GM23338 (cell line): ENCODE measurements at regions not wholly inside any gene's neighbourhood (a gene's known extent, or its start where the extent isn't known, plus 50 kb on each side); places are given as distances from the start of the nearest gene placed in this dataset.

Experiments
- ATAC-seq: fragments of 200-7000 bp; cut with Tn5 transposase; 3 replicates; pipeline ENCODE4 v1.9.1; 2020
- DNase-seq: peaks from one replicate; pipeline ENCODE4 v3.0.0-alpha.2; 2015; ENCODE audit warnings: low spot score
- H2AFZ ChIP-seq: fragments of 200-600 bp; sonication (generic); 2 replicates; pipeline ENCODE4 v1.8.0; 2016; ENCODE audit warnings: antibody characterized with exemption, mild to moderate bottlenecking, moderate library complexity
- H3F3A ChIP-seq: fragments of 200-600 bp; sonication (generic); replicated peaks from 2 replicates; pipeline ENCODE4 v1.8.0; 2017; ENCODE audit warnings: antibody characterized with exemption, mixed run types, low read depth
- H3K27ac ChIP-seq: fragments of 200-600 bp; sonication (generic); 2 replicates; pipeline ENCODE4 v1.6.1; 2016; ENCODE audit warnings: low read depth
- H3K27me3 ChIP-seq: fragments of 200-600 bp; sonication (generic); 2 replicates; pipeline ENCODE4 v1.8.0; 2016; ENCODE audit warnings: mild to moderate bottlenecking, mixed run types, moderate library complexity; ENCODE audit not compliant: insufficient read depth
- H3K36me3 ChIP-seq: fragments of 200-600 bp; sonication (generic); 2 replicates; pipeline ENCODE4 v1.8.0; 2016; ENCODE audit warnings: mild to moderate bottlenecking; ENCODE audit not compliant: insufficient read depth
- H3K4me1 ChIP-seq: fragments of 200-600 bp; sonication (generic); 2 replicates; pipeline ENCODE4 v1.8.0; 2016; ENCODE audit warnings: mild to moderate bottlenecking, moderate library complexity; ENCODE audit not compliant: insufficient read depth
- H3K4me2 ChIP-seq: fragments of 200-600 bp; sonication (generic); 2 replicates; pipeline ENCODE4 v1.7.1; 2017; ENCODE audit warnings: mixed run types
- H3K4me3 ChIP-seq: fragments of 200-600 bp; sonication (generic); 2 replicates; pipeline ENCODE4 v1.6.1; 2016; ENCODE audit warnings: mixed run types
- H3K79me2 ChIP-seq: fragments of 200-600 bp; sonication (generic); replicated peaks from 2 replicates; pipeline ENCODE4 v1.8.0; 2017; ENCODE audit warnings: mild to moderate bottlenecking; ENCODE audit not compliant: insufficient read depth
- H3K9me2 ChIP-seq: fragments of 200-600 bp; sonication (generic); 2 replicates; pipeline ENCODE4 v1.8.0; 2017; ENCODE audit not compliant: insufficient read depth
- H4K20me1 ChIP-seq: fragments of 200-600 bp; sonication (generic); replicated peaks from 2 replicates; pipeline ENCODE4 v1.8.0; 2017; ENCODE audit warnings: mild to moderate bottlenecking; ENCODE audit not compliant: insufficient read depth
- H3K27ac Mint-ChIP-seq: 2 replicates; pipeline ENCODE4 v1.8.0; 2020; ENCODE audit warnings: inconsistent platforms, mild to moderate bottlenecking, moderate library complexity, mixed read lengths
- H3K27me3 Mint-ChIP-seq: 3 replicates; pipeline ENCODE4 v1.8.0; 2022; ENCODE audit warnings: low read depth, mild to moderate bottlenecking, moderate library complexity, mixed read lengths, inconsistent platforms; ENCODE audit not compliant: insufficient read depth, poor library complexity
- H3K36me3 Mint-ChIP-seq: 3 replicates; pipeline ENCODE4 v1.8.0; 2021; ENCODE audit warnings: low read depth, mild to moderate bottlenecking, inconsistent platforms, moderate library complexity, mixed read lengths
- H3K4me1 Mint-ChIP-seq: 3 replicates; pipeline ENCODE4 v1.8.0; 2020; ENCODE audit warnings: mild to moderate bottlenecking, inconsistent platforms, mixed read lengths
- H3K4me3 Mint-ChIP-seq: 3 replicates; pipeline ENCODE4 v1.8.0; 2021; ENCODE audit warnings: moderate library complexity, mild to moderate bottlenecking, inconsistent platforms, mixed read lengths
- H3K9me3 Mint-ChIP-seq: 3 replicates; pipeline ENCODE4 v1.8.0; 2020; ENCODE audit warnings: moderate library complexity, mild to moderate bottlenecking, inconsistent platforms, mixed read lengths
- CREB1 ChIP-seq: fragments of 250-450 bp; sonication (Bioruptor Pico); IDR thresholded peaks from 2 replicates; pipeline ENCODE4 v1.5.0; 2020; ENCODE audit warnings: low read depth, mild to moderate bottlenecking, moderate library complexity
- EZH2 ChIP-seq: fragments of 200-600 bp; sonication (generic); IDR thresholded peaks from one replicate; pipeline ENCODE4 v1.8.0; 2017; ENCODE audit warnings: antibody characterized with exemption, mild to moderate bottlenecking, low read depth; ENCODE audit not compliant: unreplicated experiment
- EZH2phosphoT487 ChIP-seq: fragments of 200-600 bp; sonication (generic); IDR thresholded peaks from one replicate; pipeline ENCODE4 v1.8.1; 2018; ENCODE audit warnings: antibody characterized with exemption; ENCODE audit not compliant: unreplicated experiment
- JUNB ChIP-seq: IDR thresholded peaks from one replicate; pipeline ENCODE4 v1.6.1; 2016; ENCODE audit warnings: antibody characterized with exemption; ENCODE audit not compliant: unreplicated experiment
- POLR2AphosphoS5 ChIP-seq: IDR thresholded peaks from 2 replicates; pipeline ENCODE4 v1.6.1; 2016; ENCODE audit warnings: antibody characterized with exemption, low read depth
- ZNF114 ChIP-seq: fragments of 250-450 bp; sonication (Bioruptor Pico); IDR thresholded peaks from 2 replicates; pipeline ENCODE4 v1.5.0; 2020; ENCODE audit warnings: mild to moderate bottlenecking, moderate library complexity
- TF ChIP-seq, protein P1 (sequence below): IDR thresholded peaks from one replicate; pipeline ENCODE4 v1.6.1; 2018; ENCODE audit warnings: antibody characterized with exemption; ENCODE audit not compliant: unreplicated experiment
- TF ChIP-seq, protein P2 (sequence below), 2 experiments: fragments of 200-600 bp in 1 of 2; sonication (generic) in 1 of 2; conservative IDR thresholded peaks; 2 replicates each; pipeline versions ENCODE4 v1.5.1 to v1.6.1; 2016 to 2017; ENCODE audit warnings: antibody characterized with exemption in 2 of 2, low read depth in 2 of 2, mild to moderate bottlenecking in 2 of 2, moderate library complexity in 1 of 2
- TF ChIP-seq, protein P3 (sequence below): IDR thresholded peaks from 2 replicates; pipeline ENCODE4 v1.6.1; 2016; ENCODE audit warnings: antibody characterized with exemption
- TF ChIP-seq, protein P4 (sequence below): fragments of 250-450 bp; sonication (Bioruptor Pico); IDR thresholded peaks from 2 replicates; pipeline ENCODE4 v1.5.0; 2020; ENCODE audit warnings: mild to moderate bottlenecking, moderate library complexity

DNA sequence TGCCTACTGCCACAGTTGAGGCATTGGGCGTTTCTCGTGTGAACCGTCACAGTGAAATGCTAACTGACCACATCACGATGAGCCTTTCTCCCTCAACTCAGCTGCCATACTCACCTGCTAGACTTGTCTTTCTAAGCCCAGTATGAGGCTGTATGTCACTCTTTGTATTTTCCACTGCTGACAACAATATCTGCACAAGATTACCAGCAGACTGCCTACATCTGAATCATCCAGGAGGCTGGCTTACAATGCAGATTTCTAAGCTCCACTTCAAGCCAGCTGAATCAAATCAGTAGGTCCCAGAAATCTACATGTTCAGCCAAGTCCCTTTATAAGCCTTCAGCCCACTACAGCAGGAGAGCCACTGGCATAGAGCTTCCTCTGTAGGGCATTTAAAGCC, 355.0 kb upstream of the DUSP10 start:
- H3F3A ChIP-seq, result no peaks in the 10 kb centered on the region
- peaks cover 24% of the 10 kb centered on the region for H3K4me1 ChIP-seq
- no peaks in the 10 kb centered on the region for H3K79me2 ChIP-seq
- peaks cover 21% of the 10 kb centered on the region; the same call in 2 of the 3 replicates for H3K4me1 Mint-ChIP-seq
- TF ChIP-seq, protein P1, sequence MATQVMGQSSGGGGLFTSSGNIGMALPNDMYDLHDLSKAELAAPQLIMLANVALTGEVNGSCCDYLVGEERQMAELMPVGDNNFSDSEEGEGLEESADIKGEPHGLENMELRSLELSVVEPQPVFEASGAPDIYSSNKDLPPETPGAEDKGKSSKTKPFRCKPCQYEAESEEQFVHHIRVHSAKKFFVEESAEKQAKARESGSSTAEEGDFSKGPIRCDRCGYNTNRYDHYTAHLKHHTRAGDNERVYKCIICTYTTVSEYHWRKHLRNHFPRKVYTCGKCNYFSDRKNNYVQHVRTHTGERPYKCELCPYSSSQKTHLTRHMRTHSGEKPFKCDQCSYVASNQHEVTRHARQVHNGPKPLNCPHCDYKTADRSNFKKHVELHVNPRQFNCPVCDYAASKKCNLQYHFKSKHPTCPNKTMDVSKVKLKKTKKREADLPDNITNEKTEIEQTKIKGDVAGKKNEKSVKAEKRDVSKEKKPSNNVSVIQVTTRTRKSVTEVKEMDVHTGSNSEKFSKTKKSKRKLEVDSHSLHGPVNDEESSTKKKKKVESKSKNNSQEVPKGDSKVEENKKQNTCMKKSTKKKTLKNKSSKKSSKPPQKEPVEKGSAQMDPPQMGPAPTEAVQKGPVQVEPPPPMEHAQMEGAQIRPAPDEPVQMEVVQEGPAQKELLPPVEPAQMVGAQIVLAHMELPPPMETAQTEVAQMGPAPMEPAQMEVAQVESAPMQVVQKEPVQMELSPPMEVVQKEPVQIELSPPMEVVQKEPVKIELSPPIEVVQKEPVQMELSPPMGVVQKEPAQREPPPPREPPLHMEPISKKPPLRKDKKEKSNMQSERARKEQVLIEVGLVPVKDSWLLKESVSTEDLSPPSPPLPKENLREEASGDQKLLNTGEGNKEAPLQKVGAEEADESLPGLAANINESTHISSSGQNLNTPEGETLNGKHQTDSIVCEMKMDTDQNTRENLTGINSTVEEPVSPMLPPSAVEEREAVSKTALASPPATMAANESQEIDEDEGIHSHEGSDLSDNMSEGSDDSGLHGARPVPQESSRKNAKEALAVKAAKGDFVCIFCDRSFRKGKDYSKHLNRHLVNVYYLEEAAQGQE, result no peak
- no peak for TF ChIP-seq EZH2phosphoT487
- no peak overlapping the region for H3K4me3 Mint-ChIP-seq
- no peaks in the 10 kb centered on the region for H4K20me1 ChIP-seq
- H3K27ac Mint-ChIP-seq, result no peak overlapping the region
- no peaks in the 10 kb centered on the region for H3K36me3 ChIP-seq
- DNase-seq, result no peak
- H3K4me2 ChIP-seq, result no peak overlapping the region
- no peak overlapping the region for H2AFZ ChIP-seq
- H3K9me2 ChIP-seq, result 0 out of 2 replicates have a peak, but pooled peaks cover 14% of the 10 kb centered on the region
- H3K27me3 Mint-ChIP-seq, result peaks cover 4% of the 10 kb centered on the region
- no peak for ATAC-seq
- no peak overlapping the region for H3K27ac ChIP-seq
- no peaks in the 10 kb centered on the region for H3K36me3 Mint-ChIP-seq
- no peaks in the 10 kb centered on the region for H3K9me3 Mint-ChIP-seq
- no peaks in the 10 kb centered on the region for H3K27me3 ChIP-seq
- H3K4me3 ChIP-seq, result no peak overlapping the region

DNA sequence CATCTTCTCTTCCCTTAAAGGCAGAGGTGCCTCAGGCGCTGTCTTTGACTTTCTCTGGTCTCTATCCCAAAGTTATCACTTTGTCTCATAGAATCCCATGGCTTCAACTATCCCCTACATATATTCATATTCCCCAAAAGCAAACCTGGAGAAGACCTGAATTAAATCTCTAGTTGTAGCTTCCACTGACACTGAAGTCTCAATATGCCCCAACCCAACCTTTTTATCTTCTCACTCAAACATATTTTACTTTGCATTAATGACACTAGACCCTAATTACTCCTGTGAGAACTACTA, 354.5 kb upstream of the DUSP10 start:
- Histone ChIP-seq H3K4me3 (no peak overlapping the region), H2AFZ (no peak overlapping the region), H3K9me2 (0 out of 2 replicates have a peak, but pooled peaks cover 13% of the 10 kb centered on the region), H3K4me2 (no peak overlapping the region), H3K27me3 (no peaks in the 10 kb centered on the region), H4K20me1 (no peaks in the 10 kb centered on the region), H3K4me1 (peaks cover 24% of the 10 kb centered on the region), H3K36me3 (no peaks in the 10 kb centered on the region), H3F3A (no peaks in the 10 kb centered on the region), H3K79me2 (no peaks in the 10 kb centered on the region), H3K27ac (no peak overlapping the region)
- H3K4me3 Mint-ChIP-seq, result no peak overlapping the region
- H3K36me3 Mint-ChIP-seq, result no peaks in the 10 kb centered on the region
- peaks cover 21% of the 10 kb centered on the region; the same call in 2 of the 3 replicates for H3K4me1 Mint-ChIP-seq
- ATAC-seq, result no peak
- H3K27ac Mint-ChIP-seq, result no peak overlapping the region
- H3K9me3 Mint-ChIP-seq, result no peaks in the 10 kb centered on the region
- no peak for DNase-seq
- H3K27me3 Mint-ChIP-seq, result peaks cover 4% of the 10 kb centered on the region
- TF ChIP-seq POLR2AphosphoS5 (no peak), EZH2phosphoT487 (no peak), ZNF114 (CRISPR knock-in tag) (no peak), EZH2 (no peak), JUNB (no peak), CREB1 (CRISPR knock-in tag) (no peak)
- TF ChIP-seq, protein P2, sequence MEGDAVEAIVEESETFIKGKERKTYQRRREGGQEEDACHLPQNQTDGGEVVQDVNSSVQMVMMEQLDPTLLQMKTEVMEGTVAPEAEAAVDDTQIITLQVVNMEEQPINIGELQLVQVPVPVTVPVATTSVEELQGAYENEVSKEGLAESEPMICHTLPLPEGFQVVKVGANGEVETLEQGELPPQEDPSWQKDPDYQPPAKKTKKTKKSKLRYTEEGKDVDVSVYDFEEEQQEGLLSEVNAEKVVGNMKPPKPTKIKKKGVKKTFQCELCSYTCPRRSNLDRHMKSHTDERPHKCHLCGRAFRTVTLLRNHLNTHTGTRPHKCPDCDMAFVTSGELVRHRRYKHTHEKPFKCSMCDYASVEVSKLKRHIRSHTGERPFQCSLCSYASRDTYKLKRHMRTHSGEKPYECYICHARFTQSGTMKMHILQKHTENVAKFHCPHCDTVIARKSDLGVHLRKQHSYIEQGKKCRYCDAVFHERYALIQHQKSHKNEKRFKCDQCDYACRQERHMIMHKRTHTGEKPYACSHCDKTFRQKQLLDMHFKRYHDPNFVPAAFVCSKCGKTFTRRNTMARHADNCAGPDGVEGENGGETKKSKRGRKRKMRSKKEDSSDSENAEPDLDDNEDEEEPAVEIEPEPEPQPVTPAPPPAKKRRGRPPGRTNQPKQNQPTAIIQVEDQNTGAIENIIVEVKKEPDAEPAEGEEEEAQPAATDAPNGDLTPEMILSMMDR (conservative IDR thresholded peaks at IDR 0.05; ENCODE audit: low read depth in 2 of 2), result no peak
- TF ChIP-seq, protein P3, sequence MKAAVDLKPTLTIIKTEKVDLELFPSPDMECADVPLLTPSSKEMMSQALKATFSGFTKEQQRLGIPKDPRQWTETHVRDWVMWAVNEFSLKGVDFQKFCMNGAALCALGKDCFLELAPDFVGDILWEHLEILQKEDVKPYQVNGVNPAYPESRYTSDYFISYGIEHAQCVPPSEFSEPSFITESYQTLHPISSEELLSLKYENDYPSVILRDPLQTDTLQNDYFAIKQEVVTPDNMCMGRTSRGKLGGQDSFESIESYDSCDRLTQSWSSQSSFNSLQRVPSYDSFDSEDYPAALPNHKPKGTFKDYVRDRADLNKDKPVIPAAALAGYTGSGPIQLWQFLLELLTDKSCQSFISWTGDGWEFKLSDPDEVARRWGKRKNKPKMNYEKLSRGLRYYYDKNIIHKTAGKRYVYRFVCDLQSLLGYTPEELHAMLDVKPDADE, result no peak
- TF ChIP-seq, protein P4, sequence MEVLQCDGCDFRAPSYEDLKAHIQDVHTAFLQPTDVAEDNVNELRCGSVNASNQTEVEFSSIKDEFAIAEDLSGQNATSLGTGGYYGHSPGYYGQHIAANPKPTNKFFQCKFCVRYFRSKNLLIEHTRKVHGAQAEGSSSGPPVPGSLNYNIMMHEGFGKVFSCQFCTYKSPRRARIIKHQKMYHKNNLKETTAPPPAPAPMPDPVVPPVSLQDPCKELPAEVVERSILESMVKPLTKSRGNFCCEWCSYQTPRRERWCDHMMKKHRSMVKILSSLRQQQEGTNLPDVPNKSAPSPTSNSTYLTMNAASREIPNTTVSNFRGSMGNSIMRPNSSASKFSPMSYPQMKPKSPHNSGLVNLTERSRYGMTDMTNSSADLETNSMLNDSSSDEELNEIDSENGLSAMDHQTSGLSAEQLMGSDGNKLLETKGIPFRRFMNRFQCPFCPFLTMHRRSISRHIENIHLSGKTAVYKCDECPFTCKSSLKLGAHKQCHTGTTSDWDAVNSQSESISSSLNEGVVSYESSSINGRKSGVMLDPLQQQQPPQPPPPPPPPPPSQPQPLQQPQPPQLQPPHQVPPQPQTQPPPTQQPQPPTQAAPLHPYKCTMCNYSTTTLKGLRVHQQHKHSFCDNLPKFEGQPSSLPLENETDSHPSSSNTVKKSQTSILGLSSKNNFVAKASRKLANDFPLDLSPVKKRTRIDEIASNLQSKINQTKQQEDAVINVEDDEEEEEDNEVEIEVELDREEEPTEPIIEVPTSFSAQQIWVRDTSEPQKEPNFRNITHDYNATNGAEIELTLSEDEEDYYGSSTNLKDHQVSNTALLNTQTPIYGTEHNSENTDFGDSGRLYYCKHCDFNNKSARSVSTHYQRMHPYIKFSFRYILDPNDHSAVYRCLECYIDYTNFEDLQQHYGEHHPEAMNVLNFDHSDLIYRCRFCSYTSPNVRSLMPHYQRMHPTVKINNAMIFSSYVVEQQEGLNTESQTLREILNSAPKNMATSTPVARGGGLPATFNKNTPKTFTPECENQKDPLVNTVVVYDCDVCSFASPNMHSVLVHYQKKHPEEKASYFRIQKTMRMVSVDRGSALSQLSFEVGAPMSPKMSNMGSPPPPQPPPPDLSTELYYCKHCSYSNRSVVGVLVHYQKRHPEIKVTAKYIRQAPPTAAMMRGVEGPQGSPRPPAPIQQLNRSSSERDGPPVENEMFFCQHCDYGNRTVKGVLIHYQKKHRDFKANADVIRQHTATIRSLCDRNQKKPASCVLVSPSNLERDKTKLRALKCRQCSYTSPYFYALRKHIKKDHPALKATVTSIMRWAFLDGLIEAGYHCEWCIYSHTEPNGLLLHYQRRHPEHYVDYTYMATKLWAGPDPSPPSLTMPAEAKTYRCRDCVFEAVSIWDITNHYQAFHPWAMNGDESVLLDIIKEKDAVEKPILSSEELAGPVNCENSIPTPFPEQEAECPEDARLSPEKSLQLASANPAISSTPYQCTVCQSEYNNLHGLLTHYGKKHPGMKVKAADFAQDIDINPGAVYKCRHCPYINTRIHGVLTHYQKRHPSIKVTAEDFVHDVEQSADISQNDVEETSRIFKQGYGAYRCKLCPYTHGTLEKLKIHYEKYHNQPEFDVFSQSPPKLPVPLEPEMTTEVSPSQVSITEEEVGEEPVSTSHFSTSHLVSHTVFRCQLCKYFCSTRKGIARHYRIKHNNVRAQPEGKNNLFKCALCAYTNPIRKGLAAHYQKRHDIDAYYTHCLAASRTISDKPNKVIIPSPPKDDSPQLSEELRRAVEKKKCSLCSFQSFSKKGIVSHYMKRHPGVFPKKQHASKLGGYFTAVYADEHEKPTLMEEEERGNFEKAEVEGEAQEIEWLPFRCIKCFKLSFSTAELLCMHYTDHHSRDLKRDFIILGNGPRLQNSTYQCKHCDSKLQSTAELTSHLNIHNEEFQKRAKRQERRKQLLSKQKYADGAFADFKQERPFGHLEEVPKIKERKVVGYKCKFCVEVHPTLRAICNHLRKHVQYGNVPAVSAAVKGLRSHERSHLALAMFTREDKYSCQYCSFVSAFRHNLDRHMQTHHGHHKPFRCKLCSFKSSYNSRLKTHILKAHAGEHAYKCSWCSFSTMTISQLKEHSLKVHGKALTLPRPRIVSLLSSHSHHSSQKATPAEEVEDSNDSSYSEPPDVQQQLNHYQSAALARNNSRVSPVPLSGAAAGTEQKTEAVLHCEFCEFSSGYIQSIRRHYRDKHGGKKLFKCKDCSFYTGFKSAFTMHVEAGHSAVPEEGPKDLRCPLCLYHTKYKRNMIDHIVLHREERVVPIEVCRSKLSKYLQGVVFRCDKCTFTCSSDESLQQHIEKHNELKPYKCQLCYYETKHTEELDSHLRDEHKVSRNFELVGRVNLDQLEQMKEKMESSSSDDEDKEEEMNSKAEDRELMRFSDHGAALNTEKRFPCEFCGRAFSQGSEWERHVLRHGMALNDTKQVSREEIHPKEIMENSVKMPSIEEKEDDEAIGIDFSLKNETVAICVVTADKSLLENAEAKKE (CRISPR knock-in tag), result no peak
